ENCODE measurements at regions not wholly inside any gene's neighbourhood (a gene's known extent, or its start where the extent isn't known, plus 50 kb on each side); places are given as distances from the start of the nearest gene placed in this dataset.
A peak's percentile ranks its signal among the peaks of the same experiment; 100 is the strongest.

- no peak for DNase-seq (ENCODE audit: low read depth, low spot score)
These were observed 100.6 kb upstream of the NPHP3 start for GRCh38 chr3:132822837-132823236.

GRCh38 chr3:132822266-132822665 lies 100.1 kb upstream of the NPHP3 start:
- peak; percentile 31 for DNase-seq (ENCODE audit: low read depth, low spot score)

GRCh38 chr3:132821314-132821713 lies 99.1 kb upstream of the NPHP3 start:
- DNase-seq (ENCODE audit: low read depth, low spot score), result no peak

- DNase-seq (ENCODE audit: low read depth, low spot score), result no peak
These were observed 96.0 kb upstream of the NPHP3 start for GRCh38 chr3:132818251-132818650.

- DNase-seq (ENCODE audit: low read depth, low spot score), result no peak
These were observed 95.5 kb upstream of the NPHP3 start for GRCh38 chr3:132817646-132818177.

DNA sequence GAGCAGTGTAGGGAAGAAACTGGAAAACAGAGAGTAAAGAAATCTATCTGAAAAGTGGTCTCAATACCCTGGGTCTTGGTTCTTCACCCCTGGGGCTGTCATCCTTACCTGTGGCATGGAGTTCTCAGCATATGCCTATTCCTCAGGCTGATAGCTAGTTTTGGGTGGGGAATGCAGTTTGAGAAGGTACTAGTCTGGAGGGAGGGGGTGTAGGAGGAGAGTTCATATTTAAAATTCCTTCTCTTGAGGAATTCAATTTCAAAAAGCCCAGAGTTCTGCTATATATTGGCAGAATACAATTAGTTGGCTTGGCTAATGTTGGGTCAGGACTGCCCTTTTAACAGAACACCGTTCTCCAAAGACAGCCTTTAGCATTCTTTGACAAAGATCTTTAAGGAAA lies 82.9 kb upstream of the NPHP3 start:
- DNase-seq (ENCODE audit: low read depth, low spot score), result no peak

- DNase-seq (ENCODE audit: low read depth, low spot score), result peak; percentile 93
These were observed 82.3 kb upstream of the NPHP3 start for GRCh38 chr3:132804498-132804897.

- DNase-seq (ENCODE audit: low read depth, low spot score), result peak; percentile 39
These were observed 81.7 kb upstream of the NPHP3 start for GRCh38 chr3:132803889-132804288.

DNA sequence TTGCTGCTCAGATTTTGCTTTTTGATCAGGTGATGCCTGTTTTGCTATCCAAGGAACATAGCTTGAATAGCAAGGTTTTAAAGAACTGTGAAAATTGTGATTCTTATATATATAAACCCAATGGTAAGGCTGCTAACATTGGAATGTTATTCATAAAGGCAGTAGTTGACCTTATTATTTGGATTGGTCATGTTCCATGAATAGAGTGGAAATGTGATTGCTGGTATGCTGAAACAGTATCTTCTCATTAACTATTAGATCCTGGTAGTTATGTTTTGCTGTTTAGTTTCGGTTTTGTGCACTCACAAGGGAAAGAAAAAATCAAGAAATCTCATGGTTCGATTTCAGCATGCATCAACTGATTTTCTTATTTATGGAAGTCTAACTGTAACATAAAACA lies 78.7 kb upstream of the NPHP3 start:
- DNase-seq (ENCODE audit: low read depth, low spot score), result peak; percentile 31

DNA sequence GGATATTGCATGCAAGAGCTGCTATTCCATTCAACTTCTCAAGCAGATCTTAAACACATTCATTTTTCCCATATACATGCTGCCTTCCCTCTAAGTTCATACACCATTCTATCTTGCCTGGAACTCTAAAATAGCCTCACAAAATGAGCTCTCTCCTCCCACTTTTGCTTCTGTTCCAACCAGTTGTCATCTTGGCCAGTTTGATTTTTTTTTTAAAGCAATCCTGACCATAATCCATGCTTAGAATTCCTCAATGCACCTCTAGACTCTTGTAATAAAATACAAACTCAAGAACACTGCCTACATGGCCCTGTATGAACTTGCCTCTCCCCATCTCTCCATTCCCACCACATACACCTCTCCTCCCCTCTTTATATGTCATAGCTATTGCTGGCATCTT lies 68.6 kb upstream of the NPHP3 start:
- no peak for DNase-seq (ENCODE audit: low read depth, low spot score)

- DNase-seq (ENCODE audit: low read depth, low spot score), result no peak
These were observed 67.8 kb upstream of the NPHP3 start for GRCh38 chr3:132789959-132790358.

DNA sequence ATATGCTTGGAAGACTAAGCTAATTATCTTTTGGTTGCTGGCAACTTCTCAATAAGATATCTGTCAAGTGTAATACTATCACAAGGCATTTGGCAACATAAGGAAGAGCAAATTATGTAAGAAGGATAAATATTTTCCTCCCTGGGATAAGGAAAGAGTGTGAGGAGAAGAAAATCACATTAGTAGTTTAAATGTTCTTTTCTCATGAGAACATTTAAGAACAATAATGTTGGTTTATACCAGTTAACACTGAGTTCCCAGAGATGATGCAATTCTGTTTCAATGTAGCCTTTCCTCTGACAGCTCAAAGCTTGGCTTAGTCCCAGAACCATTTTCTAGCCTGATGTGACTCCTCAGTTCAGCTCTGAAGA lies 66.1 kb upstream of the NPHP3 start:
- peak; percentile 88 for DNase-seq (ENCODE audit: low read depth, low spot score)

GRCh38 chr3:132787616-132788300 lies 65.5 kb upstream of the NPHP3 start:
- peak; percentile 42 for DNase-seq (ENCODE audit: low read depth, low spot score)

GRCh38 chr3:132786890-132787289 lies 64.7 kb upstream of the NPHP3 start:
- DNase-seq (ENCODE audit: low read depth, low spot score), result no peak

GRCh38 chr3:132785292-132785691 lies 63.1 kb upstream of the NPHP3 start:
- DNase-seq (ENCODE audit: low read depth, low spot score), result no peak

DNA sequence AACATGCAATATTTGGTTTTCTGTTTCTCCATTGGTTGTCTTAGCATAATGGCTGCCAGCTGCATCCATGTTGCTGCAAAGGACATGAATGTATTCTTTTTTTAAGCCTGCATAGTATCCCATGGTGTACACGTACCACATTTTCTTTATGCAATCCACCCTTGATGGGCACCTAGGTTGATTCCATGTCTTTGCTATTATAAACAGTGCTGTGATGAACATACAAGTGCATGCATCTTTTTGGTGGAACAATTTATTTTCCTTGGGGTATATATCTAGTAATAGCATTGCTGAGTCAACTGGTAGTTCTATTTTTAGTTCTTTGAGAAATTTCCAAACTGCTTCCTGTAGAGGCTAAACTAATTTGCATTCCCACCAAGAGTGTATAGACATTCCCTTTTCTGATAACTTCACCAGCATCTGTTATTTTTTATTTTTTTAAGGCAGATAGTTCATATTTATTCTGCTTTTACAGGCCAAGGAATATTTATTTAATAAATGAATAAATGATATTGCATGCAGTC lies 62.4 kb upstream of the NPHP3 start:
- DNase-seq (ENCODE audit: low read depth, low spot score), result peak; percentile 19

DNA sequence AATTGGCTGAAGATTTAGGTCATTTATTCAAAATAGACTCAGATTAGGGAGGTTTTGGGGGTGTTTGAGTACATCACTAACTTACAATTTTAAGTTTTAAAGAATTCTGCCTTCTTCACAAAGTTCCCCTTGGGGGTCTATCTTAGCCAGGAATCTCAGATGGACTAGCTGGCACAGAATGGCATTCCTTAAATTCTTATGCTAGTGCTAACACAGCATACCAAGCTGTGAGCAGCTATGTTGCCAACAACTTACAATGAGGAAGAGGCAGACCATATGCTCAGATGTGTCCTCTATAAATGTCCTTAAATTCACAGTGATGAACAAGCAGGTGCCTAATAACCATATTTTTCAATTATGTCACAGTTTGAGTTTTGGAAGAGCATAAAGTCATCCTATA lies 60.9 kb upstream of the NPHP3 start:
- DNase-seq (ENCODE audit: low read depth, low spot score), result peak; percentile 75

GRCh38 chr3:132781922-132782321 lies 59.7 kb upstream of the NPHP3 start:
- DNase-seq (ENCODE audit: low read depth, low spot score), result no peak

DNA sequence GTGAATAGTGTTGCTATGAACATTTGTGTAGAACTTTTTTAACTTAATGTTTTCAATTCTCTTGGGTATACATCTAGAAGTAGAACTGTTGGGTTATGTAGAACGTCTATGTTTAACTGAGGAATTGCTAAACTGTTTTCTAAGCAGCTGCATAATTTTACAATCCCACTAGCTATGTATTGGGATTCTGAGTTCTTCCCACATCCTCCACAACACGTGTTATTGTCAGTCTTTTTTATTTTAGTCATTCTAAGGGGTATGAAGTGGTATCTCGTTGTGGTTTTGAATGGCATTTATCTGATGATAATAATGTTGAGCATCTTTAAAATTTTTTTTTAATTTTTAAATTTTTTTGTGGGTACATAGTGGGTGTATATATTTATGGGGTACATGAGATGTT lies 55.0 kb upstream of the NPHP3 start:
- DNase-seq (ENCODE audit: low read depth, low spot score), result no peak

DNA sequence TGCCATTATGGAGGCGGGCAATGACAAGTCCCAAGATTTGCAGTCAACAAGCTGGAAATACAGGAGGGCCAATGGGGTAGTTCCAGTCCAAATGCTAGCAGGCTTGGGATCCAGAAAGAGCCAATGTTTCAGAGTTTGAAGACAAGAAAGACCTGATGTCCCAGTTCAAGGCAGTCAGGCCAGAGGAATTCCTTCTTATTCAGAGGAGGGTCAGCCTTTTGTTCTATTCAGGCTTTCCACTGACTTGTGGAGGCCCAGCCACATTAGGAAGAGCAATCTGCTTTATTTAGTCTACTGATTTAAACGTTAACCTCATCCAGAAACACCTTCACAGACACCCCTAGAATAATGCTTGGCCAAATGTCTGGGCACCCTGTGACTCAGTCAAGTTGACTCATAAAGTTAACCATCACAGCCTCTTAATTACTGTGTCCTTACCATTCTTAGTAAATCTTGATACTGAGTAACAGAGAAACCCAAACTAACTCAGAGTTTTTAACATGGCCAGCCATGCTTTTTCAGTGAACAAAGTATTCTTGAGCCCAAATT lies 50.9 kb upstream of the NPHP3 start:
- DNase-seq (ENCODE audit: low read depth, low spot score), result peak; percentile 12

- no peak for DNase-seq (ENCODE audit: low read depth, low spot score)
These were observed 50.0 kb upstream of the NPHP3 start for GRCh38 chr3:132772252-132772651.

Data from astrocyte of the hippocampus (primary cell).